Activated naive CD4-positive, alpha-beta T cell treated with anti-CD3 and anti-CD28 coated beads, Interleukin-2, amount 50 U/mL, for 24 hours (primary cell): ENCODE measurements at regions not wholly inside any gene's neighbourhood (a gene's known extent, or its start where the extent isn't known, plus 50 kb on each side); places are given as distances from the start of the nearest gene placed in this dataset.
"Not testable (repeated sequence)": the region's sequence is repeated elsewhere in the genome, so short reads cannot be mapped to it uniquely, and the experiment has no call there.

ENCODE experiments used
- H3K27ac Mint-ChIP-seq: one replicate; pipeline ENCODE4 v1.8.0; 2021; ENCODE audit warnings: mild to moderate bottlenecking, mixed read lengths
- H3K27me3 Mint-ChIP-seq: one replicate; pipeline ENCODE4 v1.8.0; 2021; ENCODE audit warnings: mixed read lengths
- H3K36me3 Mint-ChIP-seq: one replicate; pipeline ENCODE4 v1.8.0; 2021; ENCODE audit warnings: mixed read lengths
- H3K4me1 Mint-ChIP-seq: one replicate; pipeline ENCODE4 v1.8.0; 2021; ENCODE audit warnings: mixed read lengths
- H3K4me3 Mint-ChIP-seq: one replicate; pipeline ENCODE4 v1.8.0; 2021; ENCODE audit warnings: mild to moderate bottlenecking, mixed read lengths
- H3K9me3 Mint-ChIP-seq: one replicate; pipeline ENCODE4 v1.8.0; 2021; ENCODE audit warnings: mixed read lengths

GRCh38 chr6:797479-798077 lies 104.6 kb upstream of the EXOC2 start:
- no peak overlapping the region for H3K27ac Mint-ChIP-seq
- no peak overlapping the region for H3K4me3 Mint-ChIP-seq
- peaks cover 21% of the 10 kb centered on the region for H3K27me3 Mint-ChIP-seq
- H3K4me1 Mint-ChIP-seq: no peaks in the 10 kb centered on the region
- H3K36me3 Mint-ChIP-seq: no peaks in the 10 kb centered on the region
- no peaks in the 10 kb centered on the region for H3K9me3 Mint-ChIP-seq

GRCh38 chr6:795046-795685 lies 102.2 kb upstream of the EXOC2 start:
- H3K36me3 Mint-ChIP-seq: peaks cover 1% of the 10 kb centered on the region
- H3K9me3 Mint-ChIP-seq: no peaks in the 10 kb centered on the region
- peaks cover 20% of the 10 kb centered on the region for H3K27me3 Mint-ChIP-seq
- H3K27ac Mint-ChIP-seq: no peak overlapping the region
- no peak overlapping the region for H3K4me3 Mint-ChIP-seq
- H3K4me1 Mint-ChIP-seq: no peaks in the 10 kb centered on the region

- peaks cover 1% of the 10 kb centered on the region for H3K36me3 Mint-ChIP-seq
- H3K27ac Mint-ChIP-seq: no peak overlapping the region
- peaks cover 20% of the 10 kb centered on the region for H3K27me3 Mint-ChIP-seq
- no peaks in the 10 kb centered on the region for H3K9me3 Mint-ChIP-seq
- no peak overlapping the region for H3K4me3 Mint-ChIP-seq
- H3K4me1 Mint-ChIP-seq: peaks cover under 1% of the 10 kb centered on the region
Measured at GRCh38 chr6:793261-793660, 100.3 kb upstream of the EXOC2 start.

GRCh38 chr6:792662-793061 lies 99.7 kb upstream of the EXOC2 start:
- Mint-ChIP-seq H3K9me3 (no peaks in the 10 kb centered on the region), H3K27ac (no peak overlapping the region), H3K4me1 (peaks cover 7% of the 10 kb centered on the region), H3K4me3 (no peak overlapping the region), H3K27me3 (peaks cover 20% of the 10 kb centered on the region), H3K36me3 (peaks cover 1% of the 10 kb centered on the region)

DNA sequence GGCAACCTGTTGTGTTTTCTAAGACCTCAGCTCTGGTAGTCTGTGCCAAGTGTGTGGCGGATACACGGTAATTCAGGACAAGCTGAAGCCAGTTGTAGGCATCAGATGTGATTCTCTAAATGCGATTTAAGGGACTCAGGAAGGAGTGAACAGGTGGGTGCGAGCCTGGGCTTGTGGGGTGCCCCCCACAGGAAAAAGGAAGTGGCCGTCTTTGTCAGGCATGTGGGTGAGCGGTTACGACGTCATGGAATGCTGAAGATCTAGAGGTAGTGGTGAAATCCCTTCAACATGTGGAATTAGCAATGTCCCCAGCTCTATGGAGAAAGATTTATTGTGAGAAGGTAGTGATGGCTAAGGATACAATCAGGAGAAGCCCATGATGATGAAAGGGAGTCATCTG lies 95.1 kb upstream of the EXOC2 start:
- no peaks in the 10 kb centered on the region for H3K9me3 Mint-ChIP-seq
- H3K4me3 Mint-ChIP-seq: peak overlapping the region; percentile 9
- peaks cover 16% of the 10 kb centered on the region for H3K4me1 Mint-ChIP-seq
- peaks cover 1% of the 10 kb centered on the region for H3K36me3 Mint-ChIP-seq
- H3K27ac Mint-ChIP-seq: peak overlapping the region; percentile 6
- H3K27me3 Mint-ChIP-seq: peaks cover 9% of the 10 kb centered on the region

DNA sequence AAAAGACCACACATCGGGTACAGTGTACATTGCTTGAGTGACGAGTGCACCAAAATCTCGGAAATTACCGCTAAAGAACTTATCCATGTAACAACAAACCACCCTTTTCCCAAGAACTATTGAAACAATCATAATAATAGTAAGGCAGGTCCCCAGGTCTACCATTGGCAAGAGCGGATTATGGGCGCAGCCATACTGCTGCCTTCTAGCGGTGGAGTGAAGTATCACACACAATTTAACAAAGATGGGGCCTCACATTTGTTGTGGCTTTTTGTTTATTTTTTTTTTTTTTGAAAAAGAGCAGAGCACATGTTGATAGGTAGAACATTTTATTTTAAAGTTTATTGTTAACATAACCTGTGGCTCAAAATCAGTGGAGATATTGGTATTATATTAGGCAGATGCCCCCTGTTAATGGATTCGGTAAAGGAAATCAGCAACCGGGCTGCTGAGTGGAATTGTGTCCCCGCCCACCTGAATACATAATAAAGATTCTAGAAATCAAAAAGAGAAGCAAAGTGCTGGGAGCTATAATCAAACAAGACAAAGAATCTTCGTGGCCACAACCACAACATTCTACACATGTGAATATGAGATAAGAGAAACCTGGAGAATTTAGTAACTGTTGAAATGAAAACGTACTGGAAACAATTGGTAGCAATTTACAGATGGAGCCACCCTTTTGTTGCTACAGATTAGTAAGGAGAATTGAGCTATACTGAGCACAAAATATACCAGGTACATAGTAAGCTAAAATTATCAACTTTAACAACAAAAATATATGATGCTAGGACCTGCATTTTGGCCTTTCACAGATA lies 94.2 kb upstream of the EXOC2 start:
- Mint-ChIP-seq H3K27ac (no peak overlapping the region), H3K4me3 (no peak overlapping the region), H3K9me3 (no peaks in the 10 kb centered on the region), H3K27me3 (peaks cover 4% of the 10 kb centered on the region), H3K36me3 (peaks cover 1% of the 10 kb centered on the region), H3K4me1 (peaks cover 16% of the 10 kb centered on the region)

GRCh38 chr6:783966-784735 lies 91.2 kb upstream of the EXOC2 start:
- Mint-ChIP-seq H3K9me3 (no peaks in the 10 kb centered on the region), H3K4me1 (peaks cover 16% of the 10 kb centered on the region)

GRCh38 chr6:782141-782540 lies 89.2 kb upstream of the EXOC2 start:
- H3K4me1 Mint-ChIP-seq: peaks cover 4% of the 10 kb centered on the region
- no peak overlapping the region for H3K4me3 Mint-ChIP-seq
- no peak overlapping the region for H3K27ac Mint-ChIP-seq
- H3K36me3 Mint-ChIP-seq: no peaks in the 10 kb centered on the region
- H3K9me3 Mint-ChIP-seq: no peaks in the 10 kb centered on the region
- no peaks in the 10 kb centered on the region for H3K27me3 Mint-ChIP-seq

More at GRCh38 chr6:783966-784735, 91.2 kb upstream of the EXOC2 start:
- H3K36me3 Mint-ChIP-seq: no peaks in the 10 kb centered on the region
- no peak overlapping the region for H3K4me3 Mint-ChIP-seq
- no peaks in the 10 kb centered on the region for H3K27me3 Mint-ChIP-seq
- H3K27ac Mint-ChIP-seq: no peak overlapping the region

GRCh38 chr6:781350-781961 lies 88.5 kb upstream of the EXOC2 start:
- Mint-ChIP-seq H3K4me1 (no peaks in the 10 kb centered on the region), H3K27ac (no peak overlapping the region), H3K9me3 (no peaks in the 10 kb centered on the region), H3K36me3 (no peaks in the 10 kb centered on the region), H3K4me3 (no peak overlapping the region), H3K27me3 (no peaks in the 10 kb centered on the region)

GRCh38 chr6:780706-781105 lies 87.8 kb upstream of the EXOC2 start:
- Mint-ChIP-seq H3K4me3 (no peak overlapping the region), H3K27me3 (no peaks in the 10 kb centered on the region), H3K36me3 (no peaks in the 10 kb centered on the region), H3K27ac (no peak overlapping the region), H3K4me1 (no peaks in the 10 kb centered on the region), H3K9me3 (no peaks in the 10 kb centered on the region)

DNA sequence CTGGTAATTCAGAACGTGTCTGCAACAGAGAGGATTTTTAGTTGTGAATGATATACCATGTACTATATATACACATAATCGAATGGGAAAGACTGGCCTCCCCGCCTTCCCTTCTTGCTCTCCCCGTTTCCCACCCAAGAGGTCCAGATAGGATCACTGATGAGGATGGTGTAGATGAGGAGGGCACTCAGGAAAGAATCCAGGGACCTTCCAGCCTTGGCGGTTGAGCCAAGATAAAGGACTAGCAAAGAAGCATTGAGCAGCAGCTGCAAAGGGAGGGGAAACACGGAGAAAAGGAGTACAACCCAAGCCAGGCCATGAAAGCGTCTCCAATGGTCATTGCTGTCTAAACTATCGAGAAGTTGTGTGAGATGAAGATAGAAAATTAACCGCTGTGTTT lies 84.0 kb upstream of the EXOC2 start:
- H3K4me3 Mint-ChIP-seq: no peak overlapping the region
- no peaks in the 10 kb centered on the region for H3K4me1 Mint-ChIP-seq
- H3K27me3 Mint-ChIP-seq: no peaks in the 10 kb centered on the region
- H3K36me3 Mint-ChIP-seq: no peaks in the 10 kb centered on the region
- H3K9me3 Mint-ChIP-seq: no peaks in the 10 kb centered on the region
- H3K27ac Mint-ChIP-seq: no peak overlapping the region

DNA sequence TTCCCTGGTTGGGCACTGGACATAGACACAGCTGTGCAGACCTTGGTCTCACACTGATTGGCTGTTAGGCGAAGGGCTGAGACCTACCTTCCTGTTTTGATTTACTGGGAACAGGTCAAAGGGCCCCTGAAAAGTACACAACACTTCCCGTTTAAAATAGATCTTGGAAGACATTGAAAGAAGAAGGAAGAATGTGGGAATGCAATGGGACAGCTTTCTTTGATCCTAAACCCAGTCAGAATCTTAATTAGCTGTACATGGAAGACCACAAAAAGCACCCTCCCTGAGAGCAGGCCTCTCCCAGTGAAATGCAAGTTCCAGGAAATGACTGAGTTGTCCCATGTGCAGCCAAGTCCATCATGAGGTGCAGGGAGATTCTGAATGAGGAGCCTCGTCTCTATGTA lies 83.6 kb upstream of the EXOC2 start:
- Mint-ChIP-seq H3K36me3 (no peaks in the 10 kb centered on the region), H3K9me3 (no peaks in the 10 kb centered on the region), H3K4me3 (no peak overlapping the region), H3K27me3 (no peaks in the 10 kb centered on the region), H3K4me1 (no peaks in the 10 kb centered on the region), H3K27ac (no peak overlapping the region)

GRCh38 chr6:775863-776262 lies 82.9 kb upstream of the EXOC2 start:
- H3K9me3 Mint-ChIP-seq: no peaks in the 10 kb centered on the region

GRCh38 chr6:771683-772082 lies 78.7 kb upstream of the EXOC2 start:
- H3K4me3 Mint-ChIP-seq, H3K9me3 Mint-ChIP-seq, H3K36me3 Mint-ChIP-seq, H3K27me3 Mint-ChIP-seq, H3K4me1 Mint-ChIP-seq: not testable (repeated sequence)
- H3K27ac Mint-ChIP-seq: peak overlapping the region; percentile 47

More at GRCh38 chr6:775863-776262, 82.9 kb upstream of the EXOC2 start:
- Mint-ChIP-seq H3K36me3 (no peaks in the 10 kb centered on the region), H3K4me3 (no peak overlapping the region), H3K27ac (no peak overlapping the region), H3K4me1 (no peaks in the 10 kb centered on the region), H3K27me3 (no peaks in the 10 kb centered on the region)

GRCh38 chr6:767755-768512 lies 75.0 kb upstream of the EXOC2 start:
- Mint-ChIP-seq H3K9me3 (no peaks in the 10 kb centered on the region), H3K4me1 (no peaks in the 10 kb centered on the region), H3K4me3 (no peak overlapping the region), H3K27ac (no peak overlapping the region), H3K36me3 (peaks cover 1% of the 10 kb centered on the region), H3K27me3 (peaks cover 13% of the 10 kb centered on the region)
